CD1c-positive myeloid dendritic cell (primary cell): ENCODE measurements at regions not wholly inside any gene's neighbourhood (a gene's known extent, or its start where the extent isn't known, plus 50 kb on each side); places are given as distances from the start of the nearest gene placed in this dataset.

Source experiments
- DNase-seq: peaks from one replicate; pipeline ENCODE4 v3.0.0-alpha.2; 2016; ENCODE audit errors: extremely low spot score

DNA sequence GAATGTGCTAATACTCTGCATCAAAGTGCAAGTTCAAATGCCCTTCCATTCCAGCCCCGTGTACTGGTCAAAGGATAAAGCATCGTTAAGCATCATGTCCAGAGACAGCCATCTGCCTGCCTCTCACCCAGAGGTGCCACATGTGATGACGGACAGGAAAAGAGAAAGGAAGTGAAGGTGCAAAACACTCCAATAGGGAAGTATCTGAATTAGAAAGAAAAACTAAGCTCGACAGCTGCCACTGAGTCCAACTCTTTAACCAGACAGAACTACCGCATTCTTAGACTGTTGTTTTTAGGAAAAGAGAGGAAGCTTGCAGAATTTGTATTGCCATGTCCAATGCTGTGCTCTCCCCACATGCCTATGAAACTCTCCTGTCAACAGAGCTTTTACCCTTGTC is 465.0 kb upstream of the SOX5 start:
- DNase-seq: peak; percentile 10

DNA sequence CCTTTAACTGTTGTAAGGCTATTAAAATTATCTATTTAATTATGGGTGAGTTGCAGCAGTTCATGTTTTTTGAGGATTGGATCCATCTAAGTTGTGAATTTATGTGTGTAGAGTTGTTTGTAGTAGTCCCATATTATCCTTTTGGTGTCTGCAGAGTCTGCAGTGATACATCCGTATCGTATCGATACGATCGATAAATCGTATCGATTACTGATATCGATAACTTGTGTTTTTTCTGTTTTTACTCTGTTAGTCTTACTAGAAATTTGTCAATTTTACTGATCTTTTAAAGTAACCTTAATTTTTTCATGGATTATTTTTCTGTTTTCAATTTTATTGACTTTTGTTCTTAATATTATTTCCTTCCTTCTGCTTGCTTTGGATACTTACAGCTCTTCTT is 462.5 kb upstream of the SOX5 start:
- no peak for DNase-seq

DNA sequence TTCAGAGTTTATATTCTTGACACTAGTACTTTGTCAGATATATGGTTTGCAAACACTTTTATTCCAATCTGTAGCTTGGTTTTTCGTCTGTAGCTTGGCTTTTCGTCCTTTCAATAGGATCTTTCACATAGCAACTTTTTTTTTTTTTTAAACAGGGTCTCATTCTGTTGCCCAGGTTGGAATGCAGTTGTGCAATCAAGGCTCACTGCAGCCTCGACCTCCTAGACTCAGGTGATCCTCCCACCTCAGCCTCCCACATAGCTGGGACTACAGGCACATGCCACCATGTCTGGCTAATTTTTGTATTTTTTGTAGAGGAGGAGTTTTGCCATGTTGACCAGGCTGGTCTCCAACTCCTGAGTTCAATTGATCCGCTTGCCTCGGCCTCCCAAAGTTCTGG is 460.4 kb upstream of the SOX5 start:
- no peak for DNase-seq

GRCh38 chr12:24408305-24408704 is 458.8 kb upstream of the SOX5 start:
- no peak for DNase-seq

- DNase-seq: no peak
Observed at GRCh38 chr12:24407884-24408283, 458.4 kb upstream of the SOX5 start.

DNA sequence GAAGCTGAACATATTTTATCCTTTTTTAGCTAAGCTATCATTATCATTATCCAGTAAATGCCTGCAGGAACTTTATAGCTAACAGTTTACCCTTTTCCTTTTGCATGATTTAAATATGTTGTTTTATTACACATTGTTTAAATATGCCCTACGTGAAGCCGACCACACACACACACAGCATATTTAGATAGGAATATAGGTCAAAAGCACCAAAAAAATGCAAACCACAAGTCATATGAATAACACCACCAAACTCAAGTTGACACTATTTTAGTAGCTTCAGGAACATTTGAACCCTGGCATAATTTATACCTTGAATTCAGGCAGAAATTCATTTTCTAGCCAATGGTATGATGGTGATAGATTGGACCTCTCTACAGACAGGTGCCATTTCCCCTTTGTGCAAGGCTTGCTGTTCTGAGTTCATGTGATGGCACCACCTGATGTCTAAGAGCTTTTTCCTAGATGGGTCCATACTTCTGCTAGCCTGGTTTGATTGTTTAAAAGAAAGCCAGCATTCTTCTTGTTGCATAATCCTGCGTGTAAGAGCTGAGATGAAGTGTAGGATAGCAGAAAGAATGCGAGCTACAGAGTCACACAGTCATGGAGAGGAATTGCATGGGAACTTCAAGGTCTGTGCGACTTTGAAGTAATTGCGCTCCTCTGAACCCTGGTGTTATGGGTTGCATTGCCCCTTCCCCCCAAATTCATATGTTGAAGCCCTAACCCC is 454.8 kb upstream of the SOX5 start:
- no peak for DNase-seq

DNA sequence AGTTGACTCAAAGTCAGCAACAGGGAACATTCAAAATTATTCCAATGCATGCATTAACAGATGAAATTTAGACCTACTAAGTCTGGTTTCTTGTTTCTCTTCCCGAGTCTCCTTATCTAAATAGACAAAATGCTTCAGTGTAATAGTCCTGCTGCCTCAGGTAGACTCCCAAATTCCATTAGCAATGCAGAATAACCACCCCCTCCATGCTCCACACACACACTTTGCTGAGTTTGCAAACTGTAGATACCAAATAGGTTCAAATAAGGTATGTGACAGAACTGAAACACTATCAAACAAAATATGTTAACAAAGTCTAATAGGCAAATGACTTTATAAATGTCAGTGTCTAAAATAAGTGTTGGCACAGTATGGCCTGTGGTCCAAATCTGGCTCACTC is 451.1 kb upstream of the SOX5 start:
- DNase-seq: no peak

DNA sequence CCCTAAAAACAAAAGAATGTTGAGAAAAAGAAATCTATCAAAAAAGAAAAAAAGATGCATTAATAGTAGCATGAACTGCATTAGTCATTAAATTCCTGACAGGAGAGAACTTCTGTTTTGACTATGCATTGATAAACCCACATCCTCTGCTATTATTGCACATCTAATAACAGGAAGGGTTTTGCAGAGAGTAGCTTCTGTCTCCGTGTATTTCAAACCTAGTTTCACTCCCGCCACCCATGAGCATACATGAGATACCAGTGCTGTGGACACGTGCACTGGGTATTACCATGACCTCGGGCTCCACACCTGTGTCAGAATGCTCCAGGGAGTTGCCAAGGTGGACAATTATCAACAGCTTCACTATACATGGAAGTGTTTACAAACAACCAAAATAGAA is 449.1 kb upstream of the SOX5 start:
- no peak for DNase-seq

GRCh38 chr12:24396224-24396623 is 446.8 kb upstream of the SOX5 start:
- no peak for DNase-seq

- no peak for DNase-seq
Observed at GRCh38 chr12:24394246-24394645, 444.8 kb upstream of the SOX5 start.

DNA sequence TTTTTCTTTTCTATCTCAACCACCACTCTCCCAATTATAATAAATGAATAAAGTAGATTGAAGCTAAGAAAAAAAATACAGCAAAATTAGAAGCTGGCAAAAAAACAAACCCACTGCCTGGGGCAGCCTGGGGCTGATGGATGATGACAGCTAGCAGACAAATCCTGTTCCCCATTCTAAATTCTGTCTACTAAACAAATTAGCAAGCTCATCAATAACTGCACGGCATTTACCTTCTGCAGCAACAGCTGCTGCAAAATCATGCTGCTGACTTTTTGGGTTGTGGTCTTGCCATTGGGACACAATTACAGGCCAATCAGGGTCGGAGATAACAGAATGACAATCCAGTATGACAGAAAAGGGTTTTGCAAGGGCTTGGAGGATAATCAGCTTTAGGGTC is 443.6 kb upstream of the SOX5 start:
- no peak for DNase-seq

DNA sequence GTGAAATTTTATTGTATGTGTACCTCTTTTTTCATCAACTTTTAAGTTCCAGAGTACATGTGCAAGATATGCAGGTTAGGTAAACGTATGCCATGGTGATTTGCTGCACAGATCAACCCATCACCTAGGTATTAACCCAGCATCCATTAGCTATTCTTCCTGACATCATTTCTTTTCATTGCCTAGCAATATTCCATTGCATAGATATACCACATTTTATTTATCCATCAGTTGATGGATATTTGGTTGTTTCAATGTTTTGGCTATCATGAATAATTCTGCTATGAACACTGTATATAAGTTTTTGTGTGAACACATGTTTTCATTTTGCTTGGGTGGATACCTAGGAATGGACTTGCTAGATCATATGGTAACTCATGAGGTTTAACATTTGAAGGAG is 439.9 kb upstream of the SOX5 start:
- no peak for DNase-seq

GRCh38 chr12:24387381-24387780 is 437.9 kb upstream of the SOX5 start:
- no peak for DNase-seq

- DNase-seq: no peak
Observed at GRCh38 chr12:24386836-24387235, 437.4 kb upstream of the SOX5 start.

DNA sequence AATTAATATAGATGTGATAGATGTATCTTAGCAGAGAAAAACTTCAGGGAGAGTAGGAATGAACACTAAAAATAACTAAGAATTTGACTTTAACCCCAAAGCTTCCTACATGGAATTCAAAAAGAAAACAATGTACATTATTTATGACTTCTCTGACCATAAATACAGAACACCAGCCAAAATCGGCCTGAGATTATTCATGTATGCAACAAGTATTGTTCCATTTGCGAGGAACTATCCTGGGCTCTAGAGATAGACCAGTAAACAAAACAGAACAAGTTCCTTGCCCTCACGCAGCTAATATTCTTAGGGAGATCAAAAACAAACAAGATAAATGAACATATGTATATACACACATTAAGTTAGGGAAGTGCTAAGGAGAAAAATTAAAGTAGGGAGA is 432.3 kb upstream of the SOX5 start:
- DNase-seq: no peak

DNA sequence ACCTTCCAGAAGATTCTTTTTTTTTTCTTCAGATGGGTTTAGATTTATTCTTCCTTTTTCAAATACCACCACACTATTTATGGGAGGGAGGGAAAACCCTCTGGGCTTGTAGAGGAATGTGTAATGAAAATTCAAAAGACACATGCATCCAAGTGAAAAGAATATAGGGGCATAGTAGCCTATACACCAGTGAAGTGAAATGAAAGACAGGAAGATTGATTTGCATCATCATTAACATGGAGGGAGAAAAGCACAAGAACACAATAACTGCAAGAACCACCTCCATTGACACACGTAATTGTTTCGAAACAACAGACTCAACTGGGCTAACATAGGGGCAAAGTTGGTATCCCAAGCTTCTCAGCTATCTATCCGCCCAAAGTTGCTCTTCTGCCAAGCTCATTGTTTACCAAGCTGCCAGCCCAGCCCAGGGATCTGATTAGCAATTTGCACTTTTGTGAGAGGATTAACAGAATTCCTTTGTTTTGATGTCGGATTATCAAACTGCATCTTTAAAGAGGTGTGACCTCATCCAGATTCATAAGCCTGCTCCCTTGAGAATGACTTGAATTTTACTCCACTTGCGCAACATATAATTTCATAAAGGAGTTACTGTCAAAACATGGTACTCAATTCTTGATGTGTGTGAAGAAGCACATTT is 430.5 kb upstream of the SOX5 start:
- DNase-seq: no peak

DNA sequence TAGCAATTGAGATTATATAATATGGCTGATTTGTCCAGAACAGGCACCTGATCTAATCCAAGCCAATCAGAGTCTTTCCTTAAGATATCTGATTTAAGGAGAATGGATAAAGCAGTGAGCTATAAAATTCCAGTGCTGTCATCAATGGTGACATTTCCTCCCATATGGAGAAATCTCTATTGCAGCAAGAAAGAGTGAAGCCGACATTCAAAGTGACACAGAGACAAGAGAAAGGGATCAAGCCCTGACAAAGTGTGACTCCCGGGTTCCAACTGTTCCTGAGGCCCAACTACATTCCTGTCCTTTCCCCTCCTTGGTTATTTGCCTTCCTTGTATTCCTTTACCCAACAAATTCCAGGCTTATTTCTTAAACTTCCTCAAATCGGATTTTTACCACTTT is 430.0 kb upstream of the SOX5 start:
- DNase-seq: no peak

GRCh38 chr12:24378548-24379407 is 429.3 kb upstream of the SOX5 start:
- DNase-seq: no peak

DNA sequence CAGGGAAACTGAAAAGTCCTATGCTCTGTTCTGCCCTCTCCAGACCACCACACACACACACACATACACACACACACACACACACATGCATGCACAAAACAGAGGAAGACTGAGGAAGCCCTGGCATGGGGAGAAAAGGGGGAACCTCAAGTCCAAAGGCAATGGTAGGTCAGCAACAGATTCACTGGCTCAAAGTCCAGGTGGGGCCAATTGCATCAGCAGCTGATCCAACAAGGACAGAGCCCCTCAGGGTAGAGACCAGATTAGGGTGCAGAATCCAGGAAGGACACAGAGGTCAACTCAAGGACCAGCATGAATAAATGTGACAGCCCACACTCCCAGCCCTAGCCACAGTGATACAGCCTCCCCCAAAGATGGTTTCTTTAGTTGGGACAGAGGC is 425.0 kb upstream of the SOX5 start:
- no peak for DNase-seq

- DNase-seq: no peak
Observed at GRCh38 chr12:24373004-24373403, 423.5 kb upstream of the SOX5 start.

GRCh38 chr12:24366514-24366913 is 417.0 kb upstream of the SOX5 start:
- DNase-seq: no peak

- DNase-seq: no peak
Observed at GRCh38 chr12:24364921-24365320, 415.5 kb upstream of the SOX5 start.
